Stimulated activated effector memory CD8-positive, alpha-beta T cell treated with anti-CD3 and anti-CD28 coated beads, Interleukin-12 subunit alpha, Interleukin-12 subunit beta, amount 100 ng/mL, for 72 hours (primary cell): ENCODE measurements at regions not wholly inside any gene's neighbourhood (a gene's known extent, or its start where the extent isn't known, plus 50 kb on each side); places are given as distances from the start of the nearest gene placed in this dataset.

ENCODE experiments used
- ATAC-seq: fragments of 150-1000 bp; cut with Tn5 transposase; 2 replicates; pipeline ENCODE4 v1.10.0; 2021
- DNase-seq, 2 donors: peaks; one replicate each; pipeline ENCODE4 v3.0.0; 2021 to 2022; ENCODE audit warnings: low spot score in 2 of 2
- H3K27ac Mint-ChIP-seq: one replicate; pipeline ENCODE4 v1.8.0; 2022; ENCODE audit warnings: mild to moderate bottlenecking, mixed read lengths
- H3K36me3 Mint-ChIP-seq: one replicate; pipeline ENCODE4 v1.8.0; 2022; ENCODE audit warnings: mild to moderate bottlenecking, mixed read lengths
- H3K4me1 Mint-ChIP-seq: one replicate; pipeline ENCODE4 v1.8.0; 2022; ENCODE audit warnings: mixed read lengths
- H3K4me3 Mint-ChIP-seq: one replicate; pipeline ENCODE4 v1.8.0; 2022; ENCODE audit warnings: mild to moderate bottlenecking, mixed read lengths
- H3K9me3 Mint-ChIP-seq: one replicate; pipeline ENCODE4 v1.8.0; 2022; ENCODE audit warnings: mixed read lengths

- DNase-seq: no peak
- H3K9me3 Mint-ChIP-seq: peaks cover 2% of the 10 kb centered on the region
- peak; percentile 36 for ATAC-seq
- no peaks in the 10 kb centered on the region for H3K36me3 Mint-ChIP-seq
- H3K4me1 Mint-ChIP-seq: no peaks in the 10 kb centered on the region
- H3K27ac Mint-ChIP-seq: no peak overlapping the region
- H3K4me3 Mint-ChIP-seq: no peak overlapping the region
These were observed 395.6 kb downstream of the ZPLD1 start for GRCh38 chr3:102830415-102830814.

DNA sequence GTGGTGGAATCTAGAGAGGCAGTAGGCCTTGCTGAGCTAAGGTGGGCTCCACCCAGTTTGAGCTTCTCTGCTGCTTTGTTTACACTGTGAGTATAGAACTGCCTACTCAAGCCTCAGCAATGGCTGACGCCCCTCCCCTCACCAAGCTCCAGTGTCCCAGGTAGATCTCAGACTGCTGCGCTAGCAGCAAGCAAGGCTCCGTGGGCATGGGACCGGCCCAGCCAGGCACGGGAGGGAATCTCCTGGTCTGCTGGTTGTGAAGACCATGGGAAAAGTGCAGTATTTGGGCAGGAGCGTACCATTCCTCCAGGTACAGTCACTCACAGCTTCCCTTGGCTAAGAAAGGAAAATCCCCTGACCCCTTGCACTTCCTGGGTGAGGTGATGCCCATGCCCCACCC lies 407.1 kb downstream of the ZPLD1 start:
- ATAC-seq (no peak), DNase-seq (no peak)
- no peaks in the 10 kb centered on the region for H3K36me3 Mint-ChIP-seq
- peaks cover 14% of the 10 kb centered on the region for H3K9me3 Mint-ChIP-seq
- H3K4me3 Mint-ChIP-seq: no peak overlapping the region
- H3K4me1 Mint-ChIP-seq: no peaks in the 10 kb centered on the region
- H3K27ac Mint-ChIP-seq: no peak overlapping the region

DNA sequence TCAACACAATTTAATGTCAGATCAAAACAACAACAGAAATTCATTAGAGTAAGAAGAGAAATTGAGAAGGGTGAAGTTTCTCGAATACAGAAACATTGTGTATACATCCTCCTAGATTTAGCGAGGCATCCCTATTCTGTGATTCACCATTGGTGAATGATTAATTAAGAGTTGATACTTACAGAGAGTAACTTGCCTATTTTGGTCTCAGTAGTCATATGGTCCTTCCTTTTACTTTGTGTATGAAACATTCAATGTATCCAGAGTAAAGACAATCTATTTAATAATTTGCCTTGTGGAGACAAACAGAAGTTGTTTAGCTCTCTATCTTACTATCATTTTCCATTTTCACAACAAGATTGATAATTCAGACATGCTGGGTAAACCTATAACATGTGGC lies 432.0 kb downstream of the ZPLD1 start:
- no peaks in the 10 kb centered on the region for H3K9me3 Mint-ChIP-seq
- DNase-seq: no peak
- H3K4me1 Mint-ChIP-seq: no peaks in the 10 kb centered on the region
- no peak overlapping the region for H3K27ac Mint-ChIP-seq
- ATAC-seq: no peak
- no peak overlapping the region for H3K4me3 Mint-ChIP-seq
- no peaks in the 10 kb centered on the region for H3K36me3 Mint-ChIP-seq

DNA sequence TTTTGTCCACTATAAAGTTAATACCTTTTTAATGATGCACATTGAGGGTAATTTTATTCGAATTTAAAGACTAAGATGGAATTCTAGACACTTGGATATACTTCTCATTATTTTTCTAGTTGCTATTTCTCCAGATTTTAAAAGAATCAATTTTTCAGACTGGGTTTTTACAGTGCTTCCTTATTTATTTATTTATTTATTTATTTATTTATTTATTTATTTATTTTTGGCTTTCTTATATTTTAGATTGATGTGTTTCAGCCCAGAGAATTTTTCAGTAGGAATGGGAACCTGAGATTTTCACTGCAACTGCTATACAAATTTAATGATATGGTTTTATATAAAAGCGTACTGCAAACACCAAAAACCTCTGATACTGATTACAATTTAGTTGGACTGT lies 448.7 kb downstream of the ZPLD1 start:
- Mint-ChIP-seq H3K36me3 (no peaks in the 10 kb centered on the region), H3K4me3 (no peak overlapping the region), H3K9me3 (peaks cover 6% of the 10 kb centered on the region), H3K27ac (no peak overlapping the region), H3K4me1 (no peaks in the 10 kb centered on the region)
- ATAC-seq (no peak), DNase-seq (no peak)

DNA sequence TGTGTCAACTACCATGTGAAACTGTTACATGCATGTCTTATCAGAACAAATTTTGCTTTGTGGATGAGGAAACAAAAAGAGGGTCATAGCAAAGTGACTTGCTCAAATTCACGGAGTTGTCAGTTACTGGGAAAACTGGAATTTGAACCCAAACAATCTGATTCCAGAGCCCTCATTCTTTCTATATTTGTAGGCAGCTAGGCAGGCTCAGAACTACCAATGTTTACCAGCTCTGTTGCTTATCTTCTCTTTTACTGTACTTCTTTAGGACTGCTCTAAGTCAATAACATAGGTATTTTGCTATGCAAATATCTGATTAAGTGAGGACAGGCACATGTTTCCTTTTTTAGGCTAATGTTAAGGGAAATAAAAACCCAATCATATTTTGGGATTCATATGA lies 450.5 kb downstream of the ZPLD1 start:
- H3K27ac Mint-ChIP-seq: no peak overlapping the region

GRCh38 chr3:102887431-102887830 lies 452.6 kb downstream of the ZPLD1 start:
- H3K9me3 Mint-ChIP-seq: peaks cover 6% of the 10 kb centered on the region
- H3K36me3 Mint-ChIP-seq: no peaks in the 10 kb centered on the region
- H3K4me3 Mint-ChIP-seq: no peak overlapping the region
- DNase-seq (no peak), ATAC-seq (no peak)
- no peaks in the 10 kb centered on the region for H3K4me1 Mint-ChIP-seq
- H3K27ac Mint-ChIP-seq: no peak overlapping the region

More for the DNA sequence above, 450.5 kb downstream of the ZPLD1 start:
- DNase-seq: no peak
- no peak overlapping the region for H3K4me3 Mint-ChIP-seq
- no peaks in the 10 kb centered on the region for H3K4me1 Mint-ChIP-seq
- H3K9me3 Mint-ChIP-seq: peaks cover 6% of the 10 kb centered on the region
- no peaks in the 10 kb centered on the region for H3K36me3 Mint-ChIP-seq
- no peak for ATAC-seq

DNA sequence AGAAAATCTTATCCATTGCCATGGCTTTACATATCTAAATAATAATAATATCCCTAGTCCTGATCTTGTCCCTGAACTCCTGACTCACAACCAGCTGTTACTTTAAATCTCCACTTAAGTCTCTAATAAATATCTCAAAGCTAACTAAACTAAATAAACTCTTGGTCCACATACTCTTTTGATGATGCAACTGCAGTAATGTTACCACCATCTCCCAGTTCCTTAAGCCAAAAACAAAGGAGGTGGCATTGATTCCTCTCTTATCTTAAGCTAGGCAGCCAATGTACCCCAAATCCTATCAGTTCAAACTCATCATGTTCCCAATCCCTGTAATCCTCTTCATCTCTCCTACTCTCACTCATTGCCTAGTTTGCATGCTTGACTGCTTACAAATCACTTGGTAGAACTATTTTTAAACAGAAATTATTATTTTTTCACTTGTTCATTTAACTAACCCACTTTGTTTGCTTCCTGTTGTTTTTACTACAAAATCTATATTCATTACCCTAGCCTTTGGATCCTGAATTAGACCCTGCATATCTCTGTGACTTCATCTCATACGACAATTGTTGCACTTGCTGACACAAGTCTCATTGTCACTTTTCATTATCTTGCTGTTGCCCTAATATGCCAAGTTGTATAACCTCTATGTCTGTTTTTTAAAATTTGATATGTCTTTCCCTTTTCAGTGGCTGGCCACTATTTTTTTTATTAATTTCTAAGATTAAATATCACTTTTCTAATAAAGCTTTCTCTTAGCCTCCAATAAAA lies 462.2 kb downstream of the ZPLD1 start:
- DNase-seq (no peak), ATAC-seq (no peak)
- H3K4me1 Mint-ChIP-seq: no peaks in the 10 kb centered on the region
- H3K9me3 Mint-ChIP-seq: peaks cover 3% of the 10 kb centered on the region
- H3K27ac Mint-ChIP-seq: no peak overlapping the region
- no peak overlapping the region for H3K4me3 Mint-ChIP-seq
- H3K36me3 Mint-ChIP-seq: no peaks in the 10 kb centered on the region

GRCh38 chr3:102904629-102905028 lies 469.8 kb downstream of the ZPLD1 start:
- H3K4me1 Mint-ChIP-seq: no peaks in the 10 kb centered on the region
- DNase-seq: no peak
- H3K36me3 Mint-ChIP-seq: no peaks in the 10 kb centered on the region
- no peak overlapping the region for H3K27ac Mint-ChIP-seq
- H3K4me3 Mint-ChIP-seq: no peak overlapping the region
- ATAC-seq: no peak
- H3K9me3 Mint-ChIP-seq: peaks cover 3% of the 10 kb centered on the region

GRCh38 chr3:102905811-102906210 lies 471.0 kb downstream of the ZPLD1 start:
- no peak for DNase-seq
- no peak for ATAC-seq
- H3K4me3 Mint-ChIP-seq: no peak overlapping the region
- H3K4me1 Mint-ChIP-seq: no peaks in the 10 kb centered on the region
- H3K36me3 Mint-ChIP-seq: no peaks in the 10 kb centered on the region
- H3K27ac Mint-ChIP-seq: no peak overlapping the region
- H3K9me3 Mint-ChIP-seq: peaks cover 3% of the 10 kb centered on the region

DNA sequence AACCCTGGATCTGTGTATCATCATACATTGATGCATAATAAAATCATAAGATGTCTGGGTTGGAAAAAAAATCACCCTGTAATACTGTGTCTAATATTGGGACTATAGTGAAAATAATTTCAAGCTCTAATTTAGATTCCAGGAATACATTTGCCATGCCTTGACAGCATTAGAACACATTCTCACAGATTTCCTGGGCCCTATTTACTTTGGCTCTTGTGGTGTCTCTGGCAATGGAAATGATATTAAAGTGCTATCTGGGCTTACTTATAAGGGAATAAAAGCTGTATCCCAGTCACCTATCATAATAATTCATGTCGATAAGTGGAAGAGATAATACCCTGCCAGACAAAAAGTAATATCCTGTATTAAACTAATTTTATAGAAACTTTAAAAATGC lies 472.0 kb downstream of the ZPLD1 start:
- no peaks in the 10 kb centered on the region for H3K36me3 Mint-ChIP-seq

DNA sequence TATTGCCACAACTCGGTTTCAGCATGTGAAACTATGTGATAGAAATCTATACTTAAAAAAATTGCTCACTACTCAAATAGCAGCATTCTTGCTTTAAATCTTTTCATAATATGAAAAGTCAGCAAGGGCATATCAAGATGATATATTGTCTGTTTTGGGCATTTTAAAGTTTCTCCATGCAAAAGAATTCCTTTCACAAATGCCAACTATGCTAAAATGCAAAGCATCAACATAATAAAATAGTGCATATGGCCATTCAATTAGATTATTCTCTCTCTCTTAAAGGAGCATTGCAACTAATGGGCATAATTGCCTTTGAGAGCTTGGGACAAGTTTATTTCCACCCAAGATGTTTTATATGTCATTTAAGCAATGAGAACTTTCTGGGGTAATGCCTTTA lies 475.1 kb downstream of the ZPLD1 start:
- no peak for DNase-seq
- no peak overlapping the region for H3K4me3 Mint-ChIP-seq
- H3K9me3 Mint-ChIP-seq: peaks cover 3% of the 10 kb centered on the region

More for the DNA sequence above, 472.0 kb downstream of the ZPLD1 start:
- DNase-seq: no peak
- Mint-ChIP-seq H3K9me3 (peaks cover 3% of the 10 kb centered on the region), H3K27ac (no peak overlapping the region), H3K4me3 (no peak overlapping the region), H3K4me1 (no peaks in the 10 kb centered on the region)
- no peak for ATAC-seq

DNA sequence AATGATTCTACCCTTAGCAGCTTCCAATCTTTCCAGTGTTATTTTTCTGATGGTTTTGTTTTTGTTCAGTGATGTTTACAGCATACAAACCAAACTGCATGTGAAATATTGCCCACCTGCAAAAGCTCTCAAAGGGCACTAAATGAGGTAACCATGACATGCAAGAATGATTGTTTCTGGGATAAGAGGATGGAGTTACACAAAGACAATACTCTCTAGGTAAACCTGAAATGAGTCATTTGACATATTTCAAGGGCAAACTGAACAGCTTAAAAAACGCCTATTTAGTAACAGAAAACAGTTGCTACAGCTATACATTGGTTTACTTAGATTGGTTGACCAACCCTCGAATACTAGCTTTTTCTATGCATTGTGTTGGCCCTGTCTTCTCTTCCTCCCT lies 481.7 kb downstream of the ZPLD1 start:
- H3K27ac Mint-ChIP-seq: no peak overlapping the region
- H3K9me3 Mint-ChIP-seq: peaks cover 5% of the 10 kb centered on the region
- H3K4me1 Mint-ChIP-seq: no peaks in the 10 kb centered on the region
- DNase-seq (no peak), ATAC-seq (no peak)
- H3K36me3 Mint-ChIP-seq: no peaks in the 10 kb centered on the region
- no peak overlapping the region for H3K4me3 Mint-ChIP-seq

More for the DNA sequence above, 475.1 kb downstream of the ZPLD1 start:
- no peak for ATAC-seq
- no peaks in the 10 kb centered on the region for H3K36me3 Mint-ChIP-seq
- no peak overlapping the region for H3K27ac Mint-ChIP-seq
- H3K4me1 Mint-ChIP-seq: no peaks in the 10 kb centered on the region

DNA sequence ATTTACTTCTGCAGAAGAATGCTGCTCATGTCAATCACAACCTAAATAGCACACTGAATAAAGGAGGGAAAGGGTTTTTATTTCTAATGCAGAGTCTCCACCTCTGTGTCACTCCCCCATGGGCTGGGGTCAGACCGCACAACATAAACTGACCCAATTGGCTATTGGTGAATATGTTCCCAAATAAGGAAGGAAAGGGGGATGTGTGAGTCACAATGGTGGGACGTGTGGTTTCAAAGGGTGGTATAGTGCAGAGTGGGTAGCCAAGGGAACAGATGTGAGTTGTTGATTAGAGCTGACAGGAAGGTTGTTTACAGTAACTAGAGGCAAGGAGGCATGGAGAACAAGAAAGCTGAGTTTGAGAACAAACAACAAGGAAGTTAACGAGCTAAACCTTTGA lies 491.8 kb downstream of the ZPLD1 start:
- ATAC-seq (no peak), DNase-seq (no peak)
- Mint-ChIP-seq H3K4me3 (no peak overlapping the region), H3K27ac (no peak overlapping the region), H3K4me1 (no peaks in the 10 kb centered on the region), H3K36me3 (no peaks in the 10 kb centered on the region), H3K9me3 (peaks cover 19% of the 10 kb centered on the region)

GRCh38 chr3:102933377-102933776 lies 498.6 kb downstream of the ZPLD1 start:
- DNase-seq (no peak), ATAC-seq (no peak)
- Mint-ChIP-seq H3K9me3 (peaks cover 2% of the 10 kb centered on the region), H3K4me3 (no peak overlapping the region), H3K4me1 (no peaks in the 10 kb centered on the region), H3K27ac (no peak overlapping the region), H3K36me3 (no peaks in the 10 kb centered on the region)

GRCh38 chr3:102936511-102937045 lies 501.8 kb downstream of the ZPLD1 start:
- Mint-ChIP-seq H3K4me1 (no peaks in the 10 kb centered on the region), H3K36me3 (no peaks in the 10 kb centered on the region), H3K27ac (no peak overlapping the region), H3K4me3 (no peak overlapping the region), H3K9me3 (peaks cover 2% of the 10 kb centered on the region)
- ATAC-seq (no peak), DNase-seq (no peak)

GRCh38 chr3:102941786-102942185 lies 507.0 kb downstream of the ZPLD1 start:
- H3K27ac Mint-ChIP-seq: no peak overlapping the region
- no peak overlapping the region for H3K4me3 Mint-ChIP-seq
- H3K36me3 Mint-ChIP-seq: no peaks in the 10 kb centered on the region
- H3K9me3 Mint-ChIP-seq: no peaks in the 10 kb centered on the region
- ATAC-seq (no peak), DNase-seq (no peak)
- H3K4me1 Mint-ChIP-seq: no peaks in the 10 kb centered on the region
